BJ (cell line): ENCODE measurements at regions not wholly inside any gene's neighbourhood (a gene's known extent, or its start where the extent isn't known, plus 50 kb on each side); places are given as distances from the start of the nearest gene placed in this dataset.

Experiments
- CTCF ChIA-PET: fragments of 350-600 bp; formaldehyde crosslinking; extraction: SDS; loops from one replicate; lab custom pipeline; 2021; ENCODE audit warnings: antibody characterized with exemption, inconsistent platforms; lab: Yijun Ruan, JAX
- POLR2A ChIA-PET: fragments of 300-600 bp; sonication (Branson Sonifier 250); formaldehyde crosslinking; extraction: SDS; loops from one replicate; lab custom pipeline; 2021; ENCODE audit warnings: antibody characterized with exemption; lab: Charles Lee
- DNase-seq: peaks from one replicate; pipeline ENCODE4 v3.0.0-alpha.2; 2011; ENCODE audit warnings: low read depth
- H3K27me3 ChIP-seq: 2 replicates; pipeline ENCODE4 v1.6.0; 2011; ENCODE audit warnings: low read length; ENCODE audit not compliant: control insufficient read depth, insufficient read depth
- H3K36me3 ChIP-seq: 2 replicates; pipeline ENCODE4 v1.5.1; 2011; ENCODE audit warnings: low read length; ENCODE audit not compliant: control insufficient read depth, insufficient read depth
- H3K4me3 ChIP-seq: 2 replicates; pipeline ENCODE4 v1.5.1; 2011; ENCODE audit warnings: low read depth, mild to moderate bottlenecking, control low read depth, low read length
- CTCF ChIP-seq: IDR thresholded peaks from 2 replicates; pipeline ENCODE4 v1.5.1; 2011; ENCODE audit warnings: low read depth, mild to moderate bottlenecking, control low read depth, inconsistent platforms, low read length, moderate library complexity; ENCODE audit not compliant: insufficient read depth

- Histone ChIP-seq H3K27me3 (peaks cover 14% of the 10 kb centered on the region), H3K36me3 (no peaks in the 10 kb centered on the region), H3K4me3 (no peak overlapping the region)
- no peak for TF ChIP-seq CTCF
- DNase-seq: no peak
- ChIA-PET POLR2A (no interaction called here), CTCF (no interaction called here)
Measured at GRCh38 chr3:193795062-193795690, 202.2 kb downstream of the OPA1 start.

GRCh38 chr3:193796089-193796488 is 203.1 kb downstream of the OPA1 start:
- DNase-seq: no peak

GRCh38 chr3:193797566-193797965 is 204.6 kb downstream of the OPA1 start:
- Histone ChIP-seq H3K27me3 (peaks cover 7% of the 10 kb centered on the region), H3K36me3 (no peaks in the 10 kb centered on the region), H3K4me3 (no peak overlapping the region)
- CTCF ChIA-PET: no interaction called here
- DNase-seq: no peak
- POLR2A ChIA-PET: no interaction called here
- TF ChIP-seq CTCF: no peak

More at GRCh38 chr3:193796089-193796488, 203.1 kb downstream of the OPA1 start:
- ChIA-PET POLR2A (no interaction called here), CTCF (interaction anchor here (1.4 kb wide), 1 partner anchor 15 kb away, joined by 5 read pairs; no protein-coding TSS in a partner anchor)
- TF ChIP-seq CTCF: no peak
- no peak overlapping the region for H3K4me3 ChIP-seq
- H3K36me3 ChIP-seq: no peaks in the 10 kb centered on the region
- H3K27me3 ChIP-seq: peaks cover 7% of the 10 kb centered on the region

- Histone ChIP-seq H3K4me3 (no peak overlapping the region), H3K27me3 (peaks cover 7% of the 10 kb centered on the region), H3K36me3 (no peaks in the 10 kb centered on the region)
- no peak for TF ChIP-seq CTCF
- DNase-seq: no peak
- POLR2A ChIA-PET: no interaction called here
- CTCF ChIA-PET: interaction anchor here (0.7 kb wide), 1 partner anchor 77 kb away, joined by 3 read pairs; no protein-coding TSS in a partner anchor
Measured at GRCh38 chr3:193798051-193798450, 205.0 kb downstream of the OPA1 start.

- DNase-seq: no peak
- H3K27me3 ChIP-seq: peaks cover 4% of the 10 kb centered on the region
- ChIA-PET CTCF (interaction anchor here (1.5 kb wide), 1 partner anchor 515 kb away, joined by 4 read pairs; no protein-coding TSS in a partner anchor), POLR2A (no interaction called here)
- TF ChIP-seq CTCF: no peak
- no peaks in the 10 kb centered on the region for H3K36me3 ChIP-seq
- H3K4me3 ChIP-seq: no peak overlapping the region
Measured at GRCh38 chr3:193800138-193801043, 207.4 kb downstream of the OPA1 start.
